GM12878 (cell line): ENCODE measurements at regions not wholly inside any gene's neighbourhood (a gene's known extent, or its start where the extent isn't known, plus 50 kb on each side); places are given as distances from the start of the nearest gene placed in this dataset.

Experiments used
- ATAC-seq: fragments of 200-7000 bp; cut with Tn5 transposase; 3 replicates; pipeline ENCODE4 v1.9.1; 2020; ENCODE audit warnings: mild to moderate bottlenecking, moderate library complexity
- BruUV-seq: library from RNA; stranded (reverse); fragments of 400-500 nt; replicated peaks from 2 replicates; lab custom pipeline; 2021; lab: Mats Ljungman, UMichigan
- CTCF ChIA-PET: fragments of 300-600 bp; sonication (Branson Sonifier 250); formaldehyde crosslinking; extraction: SDS; loops from one replicate; lab custom pipeline; 2021; ENCODE audit warnings: inconsistent platforms; lab: Yijun Ruan, JAX
- POLR2A ChIA-PET: fragments of 350-600 bp; formaldehyde crosslinking; extraction: SDS; loops from one replicate; lab custom pipeline; 2021; ENCODE audit warnings: inconsistent platforms; lab: Charles Lee
- RAD21 ChIA-PET: fragments of 300-600 bp; sonication (Branson Sonifier 250); formaldehyde crosslinking; loops from one replicate; lab custom pipeline; 2023; ENCODE audit warnings: antibody characterized with exemption; ENCODE audit not compliant: unreplicated experiment; lab: Charles Lee
- SMC1A ChIA-PET: fragments of 300-600 bp; sonication (Branson Sonifier 250); formaldehyde crosslinking; loops from one replicate; lab custom pipeline; 2023; ENCODE audit not compliant: unreplicated experiment, uncharacterized antibody; lab: Charles Lee
- DNase-seq: peaks from one replicate; pipeline ENCODE4 v3.0.0-alpha.2; 2011; ENCODE audit warnings: low read depth, low spot score
- FAIRE-seq: peaks from 3 replicates; lab custom pipeline; 2011; peaks lifted over from hg19 to GRCh38; lab: Jason Lieb, UNC
- H2AFZ ChIP-seq: 2 replicates; pipeline ENCODE4 v1.6.0; 2011; ENCODE audit warnings: low read depth, low read length, control low read depth; ENCODE audit not compliant: control insufficient read depth
- H3K27ac ChIP-seq: 2 replicates; pipeline ENCODE4 v1.5.1; 2011; ENCODE audit warnings: control low read depth; ENCODE audit not compliant: control insufficient read depth, insufficient read depth
- H3K27me3 ChIP-seq, 2 experiments: replicated peaks in 1 of 2; 2 replicates each; pipeline versions ENCODE4 v1.6.0 to v1.6.1; 2011; ENCODE audit warnings: low read length in 1 of 2; ENCODE audit not compliant: control insufficient read depth in 2 of 2, insufficient read depth in 2 of 2
- H3K36me3 ChIP-seq, 2 experiments: 2 replicates each; pipeline ENCODE4 v1.5.1; 2011; ENCODE audit warnings: low read length in 1 of 2; ENCODE audit not compliant: control insufficient read depth in 2 of 2, insufficient read depth in 2 of 2
- H3K4me1 ChIP-seq: 2 replicates; pipeline ENCODE4 v1.6.1; 2011; ENCODE audit warnings: mild to moderate bottlenecking, low read length, moderate library complexity, mixed read lengths; ENCODE audit not compliant: control insufficient read depth, insufficient read depth
- H3K4me2 ChIP-seq: 2 replicates; pipeline ENCODE4 v1.6.0; 2011; ENCODE audit warnings: control low read depth; ENCODE audit not compliant: control insufficient read depth, insufficient read depth
- H3K4me3 ChIP-seq: fragments of 200-600 bp; sonication (generic); 2 replicates; pipeline ENCODE4 v1.5.1; 2016
- H3K79me2 ChIP-seq: 2 replicates; pipeline ENCODE4 v1.6.0; 2011; ENCODE audit warnings: low read length; ENCODE audit not compliant: control insufficient read depth, insufficient read depth
- H3K9ac ChIP-seq: 2 replicates; pipeline ENCODE4 v1.8.0; 2011; ENCODE audit warnings: low read length, control low read depth, mixed read lengths; ENCODE audit not compliant: control insufficient read depth, insufficient read depth
- H3K9me3 ChIP-seq: replicated peaks from 3 replicates; pipeline ENCODE4 v1.5.1; 2011; ENCODE audit warnings: mild to moderate bottlenecking, low read length; ENCODE audit not compliant: control insufficient read depth, insufficient read depth
- H4K20me1 ChIP-seq: 2 replicates; pipeline ENCODE4 v1.6.0; 2011; ENCODE audit not compliant: control insufficient read depth, insufficient read depth
- BMI1 ChIP-seq: fragments of 450-650 bp; IDR thresholded peaks from 2 replicates; pipeline ENCODE4 v1.6.1; 2016; ENCODE audit warnings: mild to moderate bottlenecking, moderate library complexity, borderline replicate concordance
- CREB1 ChIP-seq: IDR thresholded peaks from 2 replicates; pipeline ENCODE4 v1.6.1; 2012; ENCODE audit warnings: low read depth, mild to moderate bottlenecking, inconsistent platforms
- E2F8 ChIP-seq: fragments of 450-650 bp; IDR thresholded peaks from 2 replicates; pipeline ENCODE4 v1.6.1; 2018; ENCODE audit warnings: mild to moderate bottlenecking, low read depth, moderate library complexity; ENCODE audit not compliant: partially characterized antibody
- E4F1 ChIP-seq: fragments of 450-650 bp; IDR thresholded peaks from 2 replicates; pipeline ENCODE4 v1.6.1; 2018; ENCODE audit warnings: borderline replicate concordance, mild to moderate bottlenecking; ENCODE audit not compliant: partially characterized antibody
- HCFC1 ChIP-seq: fragments of 150-350 bp; IDR thresholded peaks from 2 replicates; pipeline ENCODE4 v1.6.1; 2014; ENCODE audit warnings: low read length
- HDAC6 ChIP-seq: fragments of 200-600 bp; sonication (generic); IDR thresholded peaks from one replicate; pipeline ENCODE4 v1.8.0; 2017; ENCODE audit warnings: antibody characterized with exemption; ENCODE audit not compliant: unreplicated experiment
- IRF4 ChIP-seq: IDR thresholded peaks from 2 replicates; pipeline ENCODE4 v1.6.1; 2011; ENCODE audit warnings: low read depth, low read length
- MEF2A ChIP-seq: IDR thresholded peaks from 2 replicates; pipeline ENCODE4 v1.6.1; 2011; ENCODE audit warnings: low read depth, mild to moderate bottlenecking, low read length, moderate library complexity; ENCODE audit not compliant: insufficient read depth
- MEF2B ChIP-seq: fragments of 450-650 bp; IDR thresholded peaks from 2 replicates; pipeline ENCODE4 v1.6.1; 2018; ENCODE audit warnings: mild to moderate bottlenecking, moderate library complexity; ENCODE audit not compliant: partially characterized antibody, poor library complexity, severe bottlenecking
- MYB ChIP-seq: fragments of 150-350 bp; IDR thresholded peaks from 2 replicates; pipeline ENCODE4 v1.6.1; 2014; ENCODE audit warnings: mild to moderate bottlenecking, low read depth, low read length, borderline replicate concordance
- RB1 ChIP-seq: fragments of 450-650 bp; formaldehyde crosslinking; IDR thresholded peaks from 2 replicates; pipeline ENCODE4 v1.6.1; 2017; ENCODE audit warnings: mild to moderate bottlenecking, borderline replicate concordance
- SIN3A ChIP-seq: IDR thresholded peaks from 2 replicates; pipeline ENCODE4 v1.6.1; 2012; ENCODE audit warnings: low read depth, low read length, improper control_type of control experiment
- SMAD1 ChIP-seq: fragments of 450-650 bp; IDR thresholded peaks from 2 replicates; pipeline ENCODE4 v1.6.1; 2018; ENCODE audit warnings: mild to moderate bottlenecking, low read depth; ENCODE audit not compliant: partially characterized antibody
- STAT1 ChIP-seq: fragments of 450-650 bp; conservative IDR thresholded peaks from 2 replicates; pipeline ENCODE4 v1.6.1; 2014; ENCODE audit warnings: antibody characterized with exemption, mild to moderate bottlenecking
- WGBS: methylation state at CpG from one replicate; pipeline ENCODE4 v1.1.6; 2016; ENCODE audit warnings: low lambda C conversion rate; ENCODE audit not compliant: insufficient replicate concordance, insufficient coverage; ENCODE audit errors: missing lambda C conversion rate; 5-methylcytosine and 5-hydroxymethylcytosine counted together
- in situ Hi-C: fragments of 300-500 bp; cut with MboI; formaldehyde crosslinking; loops from 9 replicates; pipeline ENCODE4 v1.14.3; 2018; ENCODE audit warnings: mixed read lengths
- intact Hi-C: fragments of 100-400 bp; cut with micrococcal nuclease; formaldehyde crosslinking; loops from one replicate; pipeline ENCODE4 v1.14.2; 2022; ENCODE audit not compliant: unreplicated experiment

GRCh38 chr2:176768185-176768584 is 444.4 kb upstream of the HNRNPA3 start:
- in situ Hi-C loops (no loop called here), intact Hi-C loops (no loop called here)
- Histone ChIP-seq H3K79me2 (no peaks in the 10 kb centered on the region), H3K4me3 (no peak overlapping the region), H3K27ac (no peak overlapping the region), H4K20me1 (no peaks in the 10 kb centered on the region), H2AFZ (no peak overlapping the region), H3K4me2 (no peak overlapping the region), H3K9ac (no peak overlapping the region), H3K9me3 (peaks cover 2% of the 10 kb centered on the region; the same call in 1 of the 3 replicates), H3K4me1 (peaks cover 8% of the 10 kb centered on the region), H3K27me3 (no peaks in the 10 kb centered on the region), H3K36me3 (no peaks in the 10 kb centered on the region)
- WGBS = 0% methylated on average over 1 of the region's 1 CpG
- SMC1A ChIA-PET = interaction anchor here (0.9 to 2.5 kb wide), 3 partner anchors 10 to 44 kb away, joined by 4 to 7 read pairs (median 7); no protein-coding TSS in a partner anchor
- CTCF ChIA-PET = interaction anchor here (0.8 to 2.0 kb wide), 4 partner anchors 9 to 393 kb away, joined by 3 to 4 read pairs (median 4); no protein-coding TSS in a partner anchor
- TF ChIP-seq SIN3A (no peak), HCFC1 (no peak), MEF2A (no peak), CREB1 (no peak), MEF2B (no peak), IRF4 (no peak), STAT1 (no peak), SMAD1 (no peak), RB1 (no peak), MYB (no peak), HDAC6 (no peak), BMI1 (no peak), E4F1 (no peak), E2F8 (no peak)
- POLR2A ChIA-PET = no interaction called here
- no TSS peak for BruUV-seq
- RAD21 ChIA-PET = no interaction called here
- FAIRE-seq (no peak), ATAC-seq (no peak), DNase-seq (no peak)
